CD4-positive, alpha-beta T cell (primary cell): ENCODE measurements at regions not wholly inside any gene's neighbourhood (a gene's known extent, or its start where the extent isn't known, plus 50 kb on each side); places are given as distances from the start of the nearest gene placed in this dataset.

Source experiments
- ATAC-seq: fragments of 200-7000 bp; cut with Tn5 transposase; one replicate; pipeline ENCODE4 v1.10.0; 2022; ENCODE audit warnings: mild to moderate bottlenecking; ENCODE audit not compliant: poor library complexity
- CTCF ChIA-PET: fragments of 350-600 bp; sonication (Branson Sonifier 250); formaldehyde crosslinking; loops from one replicate; lab custom pipeline; 2021; ENCODE audit warnings: antibody characterized with exemption, inconsistent platforms; lab: Charles Lee
- POLR2A ChIA-PET: fragments of 350-600 bp; sonication (Branson Sonifier 250); formaldehyde crosslinking; loops from one replicate; lab custom pipeline; 2021; ENCODE audit warnings: antibody characterized with exemption, inconsistent platforms; lab: Charles Lee
- DNase-seq, 14 experiments: peaks; one replicate each; pipeline ENCODE4 v3.0.0-alpha.2; 2013 to 2020; ENCODE audit warnings: mixed read lengths in 2 of 14
- H3K27ac ChIP-seq, 2 donors: one replicate each; pipeline versions ENCODE4 v1.5.1 to v1.7.0; 2013; ENCODE audit warnings: low read length in 2 of 2, low read depth in 1 of 2, mild to moderate bottlenecking in 1 of 2
- H3K27me3 ChIP-seq, 2 experiments: 1 replicate in 1 of 2; 2 replicates in 1 of 2; pipeline versions ENCODE4 v1.6.1 to v1.7.0; 2013; ENCODE audit warnings: low read length in 2 of 2, control low read depth in 1 of 2, mild to moderate bottlenecking in 1 of 2, moderate library complexity in 1 of 2; ENCODE audit not compliant: insufficient read depth in 2 of 2, control insufficient read depth in 1 of 2
- H3K36me3 ChIP-seq: one replicate; pipeline ENCODE4 v1.6.1; 2013; ENCODE audit warnings: low read length, control low read depth; ENCODE audit not compliant: insufficient read depth
- H3K4me1 ChIP-seq: one replicate; pipeline ENCODE4 v1.6.1; 2013; ENCODE audit warnings: low read length, control low read depth; ENCODE audit not compliant: insufficient read depth
- H3K4me3 ChIP-seq: one replicate; pipeline ENCODE4 v1.5.1; 2013; ENCODE audit warnings: mild to moderate bottlenecking, low read length, moderate library complexity
- H3K9me3 ChIP-seq, 2 experiments: 1 replicate in 1 of 2; 2 replicates in 1 of 2; pipeline versions ENCODE4 v1.6.1 to v1.7.0; 2013; ENCODE audit warnings: low read length in 2 of 2, mild to moderate bottlenecking in 2 of 2, control low read depth in 1 of 2, moderate library complexity in 1 of 2; ENCODE audit not compliant: control insufficient read depth in 1 of 2, insufficient read depth in 1 of 2
- H3K27ac Mint-ChIP-seq: one replicate; pipeline ENCODE4 v1.8.0; 2020; ENCODE audit warnings: mixed read lengths
- H3K27me3 Mint-ChIP-seq: one replicate; pipeline ENCODE4 v1.8.0; 2021; ENCODE audit warnings: mixed read lengths
- H3K36me3 Mint-ChIP-seq: one replicate; pipeline ENCODE4 v1.8.0; 2021; ENCODE audit warnings: low read depth, mixed read lengths
- H3K4me1 Mint-ChIP-seq: one replicate; pipeline ENCODE4 v1.8.0; 2021; ENCODE audit warnings: low read depth, mixed read lengths
- H3K4me3 Mint-ChIP-seq: one replicate; pipeline ENCODE4 v1.8.0; 2020; ENCODE audit warnings: mild to moderate bottlenecking, mixed read lengths
- H3K9me3 Mint-ChIP-seq: one replicate; pipeline ENCODE4 v1.8.0; 2020; ENCODE audit warnings: mixed read lengths
- intact Hi-C, 2 experiments: fragments of 100-400 bp; cut with DNase I in 1 of 2; cut with micrococcal nuclease in 1 of 2; formaldehyde crosslinking; loops; one replicate each; pipeline versions ENCODE4 v1.15.1 to v1.9.0; 2023 to 2025; cut with DNase I, micrococcal nuclease
- TF ChIP-seq, protein P1 (sequence below): fragments of 200-600 bp; IDR thresholded peaks from one replicate; pipeline ENCODE4 v1.8.0; 2022; ENCODE audit warnings: antibody characterized with exemption, mild to moderate bottlenecking

DNA sequence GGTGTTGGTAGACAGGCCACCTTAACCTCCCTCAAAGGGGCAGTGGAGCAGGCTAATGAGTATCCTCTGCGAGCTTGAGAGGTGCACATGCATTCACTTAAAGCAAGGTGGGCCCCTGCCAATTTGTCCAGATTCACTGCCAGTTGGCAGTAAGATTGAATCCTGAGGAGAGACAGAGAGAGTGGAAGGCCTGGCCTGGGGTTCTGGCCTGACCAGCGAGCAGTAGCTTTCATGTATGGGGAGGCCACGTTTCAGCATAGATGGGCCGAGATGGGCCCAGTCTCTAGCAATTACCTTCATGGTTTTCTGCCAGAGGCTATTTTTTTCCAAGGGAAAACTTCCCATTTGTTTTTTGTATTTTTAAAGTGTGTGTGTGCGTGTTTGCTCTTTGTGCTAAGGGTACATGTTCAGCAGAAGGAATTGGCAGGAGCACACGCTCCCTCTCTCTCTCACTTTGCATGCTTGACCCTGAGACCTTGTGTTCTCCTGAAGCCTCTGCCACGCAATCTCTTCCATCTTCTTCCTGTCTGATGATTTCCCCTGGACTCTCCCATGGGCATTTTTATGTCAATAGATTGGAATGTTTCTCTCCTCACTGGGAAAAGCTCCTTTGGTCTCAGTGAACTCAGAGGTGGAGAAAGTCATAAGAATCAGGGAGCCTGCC, 215.8 kb upstream of the SFRP2 start:
- H3K4me1 Mint-ChIP-seq: no peaks in the 10 kb centered on the region
- H3K4me3 Mint-ChIP-seq: no peak overlapping the region
- H3K27me3 Mint-ChIP-seq: peaks cover 30% of the 10 kb centered on the region
- no peak overlapping the region for H3K27ac ChIP-seq
- intact Hi-C loops: no loop called here
- no peaks in the 10 kb centered on the region for H3K36me3 Mint-ChIP-seq
- H3K4me3 ChIP-seq: no peak overlapping the region
- TF ChIP-seq, protein P1, sequence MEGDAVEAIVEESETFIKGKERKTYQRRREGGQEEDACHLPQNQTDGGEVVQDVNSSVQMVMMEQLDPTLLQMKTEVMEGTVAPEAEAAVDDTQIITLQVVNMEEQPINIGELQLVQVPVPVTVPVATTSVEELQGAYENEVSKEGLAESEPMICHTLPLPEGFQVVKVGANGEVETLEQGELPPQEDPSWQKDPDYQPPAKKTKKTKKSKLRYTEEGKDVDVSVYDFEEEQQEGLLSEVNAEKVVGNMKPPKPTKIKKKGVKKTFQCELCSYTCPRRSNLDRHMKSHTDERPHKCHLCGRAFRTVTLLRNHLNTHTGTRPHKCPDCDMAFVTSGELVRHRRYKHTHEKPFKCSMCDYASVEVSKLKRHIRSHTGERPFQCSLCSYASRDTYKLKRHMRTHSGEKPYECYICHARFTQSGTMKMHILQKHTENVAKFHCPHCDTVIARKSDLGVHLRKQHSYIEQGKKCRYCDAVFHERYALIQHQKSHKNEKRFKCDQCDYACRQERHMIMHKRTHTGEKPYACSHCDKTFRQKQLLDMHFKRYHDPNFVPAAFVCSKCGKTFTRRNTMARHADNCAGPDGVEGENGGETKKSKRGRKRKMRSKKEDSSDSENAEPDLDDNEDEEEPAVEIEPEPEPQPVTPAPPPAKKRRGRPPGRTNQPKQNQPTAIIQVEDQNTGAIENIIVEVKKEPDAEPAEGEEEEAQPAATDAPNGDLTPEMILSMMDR: no peak
- ChIA-PET POLR2A (no interaction called here), CTCF (no interaction called here)
- no peaks in the 10 kb centered on the region for H3K36me3 ChIP-seq
- no peaks in the 10 kb centered on the region for H3K4me1 ChIP-seq
- no peaks in the 10 kb centered on the region for H3K9me3 ChIP-seq
- no peaks in the 10 kb centered on the region for H3K27me3 ChIP-seq
- no peak for DNase-seq
- ATAC-seq: no peak
- H3K27ac Mint-ChIP-seq: no peak overlapping the region
- no peaks in the 10 kb centered on the region for H3K9me3 Mint-ChIP-seq

GRCh38 chr4:154004016-154004415, 215.1 kb upstream of the SFRP2 start:
- intact Hi-C loops: no loop called here
- Mint-ChIP-seq H3K27me3 (peaks cover 30% of the 10 kb centered on the region), H3K27ac (no peak overlapping the region), H3K4me1 (no peaks in the 10 kb centered on the region), H3K4me3 (no peak overlapping the region), H3K36me3 (no peaks in the 10 kb centered on the region), H3K9me3 (no peaks in the 10 kb centered on the region)
- Histone ChIP-seq H3K36me3 (no peaks in the 10 kb centered on the region), H3K4me3 (no peak overlapping the region), H3K9me3 (no peaks in the 10 kb centered on the region), H3K4me1 (no peaks in the 10 kb centered on the region), H3K27me3 (peaks cover 0 to 2% of the 10 kb centered on the region in 2 experiments), H3K27ac (no peak overlapping the region)
- no peak for DNase-seq
- ChIA-PET CTCF (no interaction called here), POLR2A (no interaction called here)
- ATAC-seq: no peak
- TF ChIP-seq, protein P1: no peak

DNA sequence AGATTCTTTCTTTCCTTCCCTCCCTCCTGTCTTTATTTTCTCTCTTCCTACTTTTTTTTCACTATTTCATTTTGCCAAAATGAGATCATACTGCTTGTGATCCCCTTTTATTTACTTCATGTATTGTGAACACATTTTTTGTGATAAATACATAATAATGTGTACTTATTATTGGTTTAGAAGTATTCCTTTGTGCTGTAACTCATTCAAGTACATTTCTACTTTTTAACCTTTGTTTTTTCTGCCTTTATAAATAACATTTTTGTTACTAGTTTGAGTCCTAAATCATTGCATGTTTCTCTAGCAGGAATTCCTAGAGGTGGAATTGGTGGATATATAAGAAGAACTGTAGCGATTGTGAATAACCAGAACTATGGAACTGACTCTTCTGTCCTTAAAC, 214.5 kb upstream of the SFRP2 start:
- CTCF ChIA-PET: no interaction called here
- Histone ChIP-seq H3K27me3 (peaks cover 0 to 3% of the 10 kb centered on the region in 2 experiments), H3K9me3 (no peaks in the 10 kb centered on the region), H3K4me3 (no peak overlapping the region), H3K27ac (no peak overlapping the region), H3K36me3 (no peaks in the 10 kb centered on the region), H3K4me1 (no peaks in the 10 kb centered on the region)
- POLR2A ChIA-PET: no interaction called here
- H3K27me3 Mint-ChIP-seq: peaks cover 30% of the 10 kb centered on the region
- no peak overlapping the region for H3K4me3 Mint-ChIP-seq
- H3K36me3 Mint-ChIP-seq: no peaks in the 10 kb centered on the region
- DNase-seq (no peak), ATAC-seq (no peak)
- intact Hi-C loops: no loop called here
- H3K9me3 Mint-ChIP-seq: no peaks in the 10 kb centered on the region
- TF ChIP-seq, protein P1: no peak
- H3K4me1 Mint-ChIP-seq: no peaks in the 10 kb centered on the region
- no peak overlapping the region for H3K27ac Mint-ChIP-seq
